Right lobe of liver (tissue), 6 donors: ENCODE measurements at regions not wholly inside any gene's neighbourhood (a gene's known extent, or its start where the extent isn't known, plus 50 kb on each side); places are given as distances from the start of the nearest gene placed in this dataset.

Experiments used
- ATAC-seq, 4 donors: fragments of 200-7000 bp; cut with Tn5 transposase; one replicate each; pipeline ENCODE4 v1.9.1; 2020; ENCODE audit warnings: mild to moderate bottlenecking in 4 of 4, moderate library complexity in 4 of 4
- DNase-seq, 3 donors: peaks; one replicate each; pipeline ENCODE4 v3.0.0-alpha.2; 2020
- H3K27ac ChIP-seq, 3 donors: fragments of 200-600 bp; one replicate each; pipeline ENCODE4 v1.8.0; 2022
- H3K27me3 ChIP-seq, 2 donors: fragments of 200-600 bp; one replicate each; pipeline ENCODE4 v1.8.0; 2022
- H3K36me3 ChIP-seq, 4 donors: fragments of 200-600 bp; sonication (generic) in 1 of 4; one replicate each; pipeline versions ENCODE4 v1.5.1 to v1.8.0; 2017 to 2022; ENCODE audit warnings: control low read depth in 1 of 4
- H3K4me1 ChIP-seq, 4 donors: fragments of 200-600 bp; sonication (generic) in 1 of 4; one replicate each; pipeline versions ENCODE4 v1.5.1 to v1.8.0; 2017 to 2022; ENCODE audit warnings: control low read depth in 1 of 4
- H3K4me3 ChIP-seq, 3 donors: fragments of 200-600 bp; one replicate each; pipeline ENCODE4 v1.8.0; 2022
- H3K9me3 ChIP-seq, 4 donors: fragments of 200-600 bp; sonication (generic) in 1 of 4; one replicate each; pipeline versions ENCODE4 v1.5.1 to v1.8.0; 2017 to 2022; ENCODE audit warnings: control low read depth in 1 of 4
- CTCF ChIP-seq, 4 donors: fragments of 200-600 bp in 3 of 4; fragments of 450-650 bp in 1 of 4; IDR thresholded peaks; one replicate each; pipeline versions ENCODE4 v1.5.1 to v1.8.0; 2016 to 2022; ENCODE audit warnings: antibody characterized with exemption in 4 of 4, mild to moderate bottlenecking in 2 of 4
- POLR2A ChIP-seq: fragments of 450-650 bp; IDR thresholded peaks from one replicate; pipeline ENCODE4 v1.6.1; 2017; ENCODE audit warnings: antibody characterized with exemption, mild to moderate bottlenecking
- WGBS: methylation state at CpG from one replicate; pipeline ENCODE4 v1.1.6; 2018; ENCODE audit warnings: low coverage, low lambda C conversion rate; ENCODE audit not compliant: insufficient coverage; ENCODE audit errors: missing lambda C conversion rate; 5-methylcytosine and 5-hydroxymethylcytosine counted together
- intact Hi-C, 2 donors: fragments of 100-400 bp; cut with DNase I; formaldehyde crosslinking; loops; one replicate each; pipeline versions ENCODE4 v1.11.2 to v1.14.1; 2022
- donor health status: DM: no; HTN: yes; CAD: no.
- donor health status: DM: no; HTN: no; CAD: no.
- donor health status: DM: no; HTN: no; CAD: no.
- donor health status: DM: no; HTN: yes; CAD: no.
- donor health status: DM: no; HTN: yes; CAD: no.

- Histone ChIP-seq H3K27me3 (no peaks in the 10 kb centered on the region), H3K36me3 (no peaks in the 10 kb centered on the region), H3K4me3 (no peak overlapping the region), H3K27ac (no peak overlapping the region), H3K9me3 (no peaks in the 10 kb centered on the region), H3K4me1 (no peaks in the 10 kb centered on the region)
- 27% methylated on average over 7 of the region's 8 CpGs for WGBS
- ATAC-seq (no peak), DNase-seq (no peak)
- intact Hi-C loops = no loop called here
- no peak for TF ChIP-seq POLR2A
- TF ChIP-seq CTCF (IDR thresholded peaks at IDR 0.05) = no peak
These were observed 201.3 kb upstream of the SSTR4 start for GRCh38 chr20:22833851-22834250.

DNA sequence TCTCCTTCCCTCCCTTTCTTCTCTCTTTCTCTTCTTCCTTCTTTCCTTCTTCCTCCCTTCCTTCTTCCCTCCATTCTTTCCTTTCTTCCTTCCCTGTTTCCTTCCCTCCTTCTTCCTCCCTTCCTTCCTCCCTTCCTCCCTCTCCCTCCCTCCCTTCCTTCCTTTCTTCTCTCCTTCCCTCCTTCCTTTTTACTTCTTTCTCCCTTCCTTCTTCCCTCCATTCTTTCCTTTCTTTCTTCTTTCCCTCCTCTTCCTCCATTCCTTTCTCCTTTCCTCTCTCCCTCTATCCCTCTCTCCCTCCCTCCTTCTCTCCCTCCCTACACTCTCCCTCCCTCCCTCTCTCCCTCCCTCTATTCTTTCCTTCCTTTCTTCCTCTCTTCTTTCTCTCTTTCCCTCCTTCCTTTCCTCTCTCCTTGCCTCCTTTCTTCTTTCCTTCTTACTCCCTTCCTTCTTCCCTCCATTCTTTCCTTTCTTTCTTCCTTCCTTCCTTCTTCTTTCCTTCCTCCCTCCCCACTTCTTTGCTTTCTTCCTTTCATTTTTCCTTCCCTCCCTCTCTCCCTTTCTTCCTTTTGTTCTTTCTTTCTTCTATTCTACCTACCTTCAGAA, 200.4 kb upstream of the SSTR4 start:
- no peak for TF ChIP-seq CTCF (IDR thresholded peaks at IDR 0.05)
- TF ChIP-seq POLR2A = no peak
- no peak overlapping the region for H3K27ac ChIP-seq
- no peaks in the 10 kb centered on the region for H3K9me3 ChIP-seq
- DNase-seq (no peak), ATAC-seq (no peak)
- no peaks in the 10 kb centered on the region for H3K36me3 ChIP-seq
- intact Hi-C loops = no loop called here
- no peaks in the 10 kb centered on the region for H3K4me1 ChIP-seq
- no peaks in the 10 kb centered on the region for H3K27me3 ChIP-seq
- H3K4me3 ChIP-seq = no peak overlapping the region

DNA sequence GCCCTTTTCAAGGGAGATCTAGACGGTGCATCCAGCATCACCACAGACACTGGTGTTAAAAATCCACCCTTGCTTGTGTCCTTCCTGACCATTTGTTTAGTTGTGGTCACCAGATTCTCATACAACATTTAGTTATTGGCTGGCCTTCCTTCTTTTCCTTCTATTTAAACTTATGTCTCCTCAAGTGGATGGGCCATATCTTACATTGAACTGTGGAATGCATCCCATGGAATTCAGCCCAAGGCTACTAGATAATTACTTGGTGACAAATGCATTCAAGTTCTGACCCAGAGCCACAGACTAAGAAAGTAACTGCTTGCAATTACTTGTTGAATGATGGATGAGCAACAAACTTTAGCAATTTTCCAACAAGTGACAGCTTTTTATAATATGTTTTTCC, 198.9 kb upstream of the SSTR4 start:
- Histone ChIP-seq H3K9me3 (no peaks in the 10 kb centered on the region), H3K36me3 (no peaks in the 10 kb centered on the region), H3K4me3 (no peak overlapping the region), H3K4me1 (no peaks in the 10 kb centered on the region), H3K27ac (no peak overlapping the region), H3K27me3 (no peaks in the 10 kb centered on the region)
- intact Hi-C loops = no loop called here
- DNase-seq (no peak), ATAC-seq (no peak)
- TF ChIP-seq CTCF (IDR thresholded peaks at IDR 0.05) = no peak
- no CpG with 5 or more reads among the region's 1 CpG for WGBS

DNA sequence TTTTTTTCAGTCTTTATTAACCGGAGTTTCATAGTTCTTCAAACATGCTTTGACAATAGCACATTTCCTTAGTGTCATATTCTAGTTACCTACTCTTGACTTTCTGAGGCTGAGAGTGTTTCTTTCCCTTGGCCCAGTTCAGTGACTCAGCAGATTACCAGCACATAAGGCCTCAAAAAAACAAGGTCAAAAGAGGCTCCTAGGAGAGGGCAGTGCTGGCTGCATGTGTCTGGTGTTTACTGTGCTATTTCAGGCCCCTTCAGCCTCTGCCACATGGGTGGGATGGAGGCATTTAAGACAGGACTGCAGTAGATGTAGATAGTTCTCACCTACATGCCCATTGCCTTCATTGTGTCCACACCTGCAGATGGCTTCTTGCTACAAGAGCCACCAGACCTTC, 198.2 kb upstream of the SSTR4 start:
- 44% methylated on average over 1 of the region's 1 CpG for WGBS

More for the DNA sequence above, 198.2 kb upstream of the SSTR4 start:
- DNase-seq = no peak
- H3K9me3 ChIP-seq = no peaks in the 10 kb centered on the region
- H3K27ac ChIP-seq = no peak overlapping the region
- no peak overlapping the region for H3K4me3 ChIP-seq
- H3K27me3 ChIP-seq = no peaks in the 10 kb centered on the region
- no peaks in the 10 kb centered on the region for H3K4me1 ChIP-seq
- intact Hi-C loops = no loop called here
- no peak for ATAC-seq
- H3K36me3 ChIP-seq = no peaks in the 10 kb centered on the region
- TF ChIP-seq CTCF (IDR thresholded peaks at IDR 0.05) (no peak), POLR2A (no peak)
